Effector memory CD4-positive, alpha-beta T cell (primary cell): ENCODE measurements at regions not wholly inside any gene's neighbourhood (a gene's known extent, or its start where the extent isn't known, plus 50 kb on each side); places are given as distances from the start of the nearest gene placed in this dataset.

ENCODE experiments used
- DNase-seq, 3 donors: peaks; one replicate each; pipeline ENCODE4 v3.0.0-alpha.2; 2020
- H3K27ac ChIP-seq: 2 replicates; pipeline ENCODE4 v1.7.0; 2013; ENCODE audit warnings: mild to moderate bottlenecking, low read length, moderate library complexity; ENCODE audit not compliant: insufficient read depth, poor library complexity, severe bottlenecking
- H3K27me3 ChIP-seq: replicated peaks from 2 replicates; pipeline ENCODE4 v1.7.0; 2013; ENCODE audit warnings: mild to moderate bottlenecking, low read length; ENCODE audit not compliant: insufficient read depth, control insufficient read depth, poor library complexity, severe bottlenecking
- H3K36me3 ChIP-seq: 2 replicates; pipeline ENCODE4 v1.7.0; 2013; ENCODE audit warnings: mild to moderate bottlenecking, low read length, moderate library complexity; ENCODE audit not compliant: control insufficient read depth, insufficient read depth
- H3K4me1 ChIP-seq: 2 replicates; pipeline ENCODE4 v1.7.0; 2013; ENCODE audit warnings: low read length, mild to moderate bottlenecking; ENCODE audit not compliant: control insufficient read depth, insufficient read depth, poor library complexity, severe bottlenecking
- H3K4me3 ChIP-seq: 2 replicates; pipeline ENCODE4 v1.7.0; 2013; ENCODE audit warnings: low read length, low read depth, mild to moderate bottlenecking; ENCODE audit not compliant: insufficient read depth, poor library complexity, severe bottlenecking
- H3K9me3 ChIP-seq: 2 replicates; pipeline ENCODE4 v1.7.0; 2013; ENCODE audit warnings: mild to moderate bottlenecking, low read length, moderate library complexity; ENCODE audit not compliant: control insufficient read depth

DNA sequence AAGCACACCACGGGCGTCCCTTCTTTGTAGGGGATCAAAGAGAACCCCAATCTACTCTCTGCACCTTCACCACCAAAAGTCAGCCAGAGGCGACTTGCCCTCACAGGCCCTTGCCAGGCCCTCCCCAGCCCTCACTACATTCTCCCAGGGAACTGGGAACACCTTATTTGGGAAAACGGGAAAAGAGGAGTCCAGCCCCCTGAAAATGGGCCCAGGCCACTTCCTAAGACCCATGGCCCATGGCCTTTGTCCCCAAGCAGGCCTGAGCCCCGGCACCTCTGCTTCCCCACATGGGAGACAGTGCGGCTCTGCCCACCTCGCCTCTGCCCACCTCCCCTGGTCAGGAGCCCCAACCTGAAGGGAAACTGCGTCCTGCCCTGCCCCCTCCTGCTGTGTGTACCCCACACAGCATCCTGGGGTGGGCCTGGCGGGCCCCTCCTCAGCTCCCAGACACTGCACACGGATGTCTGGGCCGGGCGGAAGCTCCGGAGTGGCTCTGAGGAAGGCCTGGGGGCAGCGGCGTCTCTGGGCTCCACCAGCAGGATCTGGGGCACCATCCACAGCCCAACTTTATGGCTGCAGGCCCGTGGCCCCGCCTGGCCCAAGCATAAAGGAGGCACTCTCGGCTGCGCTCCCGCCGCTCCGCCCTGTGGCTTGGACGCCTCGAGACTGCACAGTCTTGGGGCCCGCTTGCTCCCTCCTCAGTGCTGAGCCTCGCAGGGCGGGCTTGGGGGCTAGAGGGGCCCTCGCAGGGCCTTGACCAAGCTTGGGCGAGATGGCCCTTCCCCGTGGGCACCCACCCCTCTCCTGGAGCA lies 70.3 kb upstream of the GPC1 start:
- H3K27ac ChIP-seq, result no peak overlapping the region
- no peaks in the 10 kb centered on the region for H3K36me3 ChIP-seq
- no peak for DNase-seq
- no peaks in the 10 kb centered on the region for H3K9me3 ChIP-seq
- no peaks in the 10 kb centered on the region for H3K4me1 ChIP-seq
- H3K4me3 ChIP-seq, result no peak overlapping the region
- no peaks in the 10 kb centered on the region for H3K27me3 ChIP-seq

GRCh38 chr2:240365971-240366471 lies 69.4 kb upstream of the GPC1 start:
- Histone ChIP-seq H3K9me3 (no peaks in the 10 kb centered on the region), H3K4me1 (no peaks in the 10 kb centered on the region), H3K36me3 (no peaks in the 10 kb centered on the region), H3K27ac (no peak overlapping the region), H3K4me3 (no peak overlapping the region), H3K27me3 (no peaks in the 10 kb centered on the region)
- DNase-seq, result no peak

DNA sequence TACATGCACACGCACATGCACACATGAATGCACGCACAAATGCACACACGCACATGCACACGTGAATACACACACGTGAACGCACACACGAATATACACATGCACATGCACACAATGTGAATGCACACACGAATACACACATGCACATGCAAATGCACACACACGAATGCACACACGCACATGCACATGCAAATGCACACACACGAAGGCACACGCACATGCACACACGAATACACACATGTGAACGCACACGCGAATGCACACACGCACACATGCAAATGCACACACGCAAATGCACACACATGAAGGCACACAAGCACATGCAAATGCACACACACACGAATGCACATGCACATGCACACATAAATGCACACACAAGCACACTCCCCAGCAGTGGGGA lies 68.6 kb upstream of the GPC1 start:
- Histone ChIP-seq H3K9me3 (no peaks in the 10 kb centered on the region), H3K36me3 (no peaks in the 10 kb centered on the region), H3K27me3 (no peaks in the 10 kb centered on the region), H3K27ac (no peak overlapping the region), H3K4me3 (no peak overlapping the region), H3K4me1 (no peaks in the 10 kb centered on the region)
- DNase-seq, result no peak

- DNase-seq, result no peak
- no peak overlapping the region for H3K4me3 ChIP-seq
- no peaks in the 10 kb centered on the region for H3K27me3 ChIP-seq
- no peaks in the 10 kb centered on the region for H3K9me3 ChIP-seq
- H3K27ac ChIP-seq, result no peak overlapping the region
- H3K36me3 ChIP-seq, result no peaks in the 10 kb centered on the region
- no peaks in the 10 kb centered on the region for H3K4me1 ChIP-seq
Observed at GRCh38 chr2:240367721-240368120, 67.7 kb upstream of the GPC1 start.

DNA sequence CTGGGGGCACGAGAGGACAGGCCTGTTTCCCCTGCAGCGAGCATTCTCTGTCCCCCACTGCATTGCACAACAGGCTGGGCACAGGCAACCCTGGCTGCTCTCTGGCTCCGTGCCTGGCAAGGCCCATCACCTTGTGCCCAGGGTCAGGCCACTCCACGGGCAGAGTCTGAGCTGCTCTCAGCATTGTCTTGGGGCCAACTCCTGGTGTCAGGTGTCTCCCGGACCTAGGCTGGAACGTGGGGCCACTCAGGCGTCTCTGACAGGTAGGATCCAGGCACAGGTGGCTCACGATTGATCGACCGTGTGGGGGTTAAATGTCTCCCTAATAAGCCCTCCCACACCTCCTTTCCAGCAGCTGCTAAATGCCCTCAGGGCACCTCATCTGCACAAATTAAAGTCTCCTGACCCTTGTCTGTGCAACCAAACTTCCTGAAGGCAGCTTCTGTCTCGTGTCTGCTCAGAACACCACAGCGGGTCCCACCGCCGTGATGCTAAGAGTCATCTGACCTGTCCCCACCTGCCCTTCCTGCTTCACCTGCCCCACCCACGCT lies 66.6 kb upstream of the GPC1 start:
- H3K4me1 ChIP-seq, result no peaks in the 10 kb centered on the region
- H3K27ac ChIP-seq, result no peak overlapping the region
- no peaks in the 10 kb centered on the region for H3K36me3 ChIP-seq
- no peaks in the 10 kb centered on the region for H3K9me3 ChIP-seq
- H3K27me3 ChIP-seq, result no peaks in the 10 kb centered on the region
- no peak for DNase-seq
- H3K4me3 ChIP-seq, result no peak overlapping the region

GRCh38 chr2:240369335-240369734 lies 66.1 kb upstream of the GPC1 start:
- Histone ChIP-seq H3K27me3 (no peaks in the 10 kb centered on the region), H3K36me3 (no peaks in the 10 kb centered on the region), H3K9me3 (no peaks in the 10 kb centered on the region), H3K4me3 (no peak overlapping the region), H3K27ac (no peak overlapping the region), H3K4me1 (no peaks in the 10 kb centered on the region)
- DNase-seq, result no peak

DNA sequence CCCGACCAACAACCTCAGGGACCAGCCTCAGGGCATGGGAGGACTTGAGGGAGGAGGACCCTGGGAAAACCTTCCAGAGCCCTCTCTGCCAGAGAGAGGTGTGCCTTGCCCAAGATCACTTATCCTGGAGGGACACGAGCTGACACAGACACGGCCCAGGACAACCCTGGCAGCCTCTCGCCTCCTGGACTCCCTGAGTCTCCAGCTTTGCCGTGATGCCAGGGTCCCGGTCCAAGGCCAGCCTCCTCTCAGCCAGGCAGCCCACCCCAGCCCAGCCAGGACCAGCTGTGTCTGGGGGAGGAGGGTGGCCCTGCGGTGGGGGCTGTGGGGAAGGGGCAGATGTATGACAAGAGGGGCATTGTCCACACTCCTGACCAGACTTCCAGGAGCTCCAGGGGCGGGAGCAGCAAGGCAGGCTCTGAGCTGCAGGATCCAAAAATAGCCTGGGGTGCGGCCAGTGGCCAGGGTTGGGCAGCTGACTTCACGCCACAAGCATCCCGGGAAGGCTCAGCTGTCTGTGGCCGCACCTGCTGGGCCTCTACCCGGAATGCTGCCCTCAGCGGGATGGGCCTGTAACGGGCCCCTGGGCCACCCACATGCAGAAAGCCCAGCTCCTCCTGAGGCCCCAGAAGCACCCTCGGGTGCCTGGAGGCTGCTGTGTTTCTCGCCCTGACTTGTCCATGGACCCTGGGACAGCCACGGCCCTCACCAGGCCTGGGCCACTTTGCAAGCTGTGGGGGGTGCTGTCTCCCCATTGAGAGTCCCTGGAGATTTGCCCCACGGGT lies 65.5 kb upstream of the GPC1 start:
- Histone ChIP-seq H3K27ac (no peak overlapping the region), H3K9me3 (no peaks in the 10 kb centered on the region), H3K4me3 (no peak overlapping the region), H3K27me3 (no peaks in the 10 kb centered on the region), H3K36me3 (no peaks in the 10 kb centered on the region), H3K4me1 (no peaks in the 10 kb centered on the region)
- DNase-seq, result no peak

DNA sequence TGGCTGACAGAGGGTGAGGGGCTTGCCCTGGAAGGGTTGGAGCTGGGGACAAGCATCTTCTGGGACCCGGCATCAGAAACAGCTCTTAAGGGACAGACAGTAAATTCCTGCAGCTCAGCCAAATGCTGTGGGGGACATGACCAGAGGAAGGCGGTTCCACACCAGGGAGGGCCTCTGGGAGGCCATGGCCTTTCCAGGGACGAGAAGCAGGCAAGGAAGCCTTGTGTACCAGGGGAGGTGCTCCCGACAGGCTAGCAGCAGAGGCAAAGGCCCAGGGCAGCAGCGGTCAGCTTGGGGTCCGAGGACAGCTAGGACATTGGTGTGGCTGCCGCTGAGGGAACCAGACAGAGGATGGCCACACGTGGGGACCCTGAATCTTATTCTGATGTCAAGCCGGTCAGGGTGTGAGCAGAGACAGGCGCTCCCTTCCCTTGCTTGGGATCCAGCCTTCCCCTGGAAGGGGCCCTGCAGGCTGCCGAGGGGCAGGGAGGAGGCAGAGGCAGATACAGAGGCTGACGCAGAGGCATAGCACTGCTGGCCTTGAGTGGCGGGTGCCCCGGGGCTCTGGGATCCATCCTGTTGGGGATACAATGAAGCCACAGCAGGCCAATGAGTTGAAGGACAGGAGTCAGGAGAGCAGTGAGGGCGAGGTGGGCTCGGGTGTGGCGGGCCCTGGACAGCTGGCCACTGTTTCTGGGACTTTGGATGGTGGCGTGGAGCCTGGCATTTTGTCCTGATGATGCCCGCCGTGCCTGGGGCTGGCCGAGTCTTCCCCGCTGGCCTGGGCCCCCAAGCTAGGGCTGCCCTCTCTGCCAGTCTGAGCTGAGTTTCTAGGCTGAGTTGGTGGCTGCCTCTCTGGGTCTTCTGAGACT lies 64.1 kb upstream of the GPC1 start:
- Histone ChIP-seq H3K36me3 (no peaks in the 10 kb centered on the region), H3K27me3 (no peaks in the 10 kb centered on the region), H3K4me3 (no peak overlapping the region), H3K9me3 (no peaks in the 10 kb centered on the region), H3K27ac (no peak overlapping the region), H3K4me1 (no peaks in the 10 kb centered on the region)
- no peak for DNase-seq

DNA sequence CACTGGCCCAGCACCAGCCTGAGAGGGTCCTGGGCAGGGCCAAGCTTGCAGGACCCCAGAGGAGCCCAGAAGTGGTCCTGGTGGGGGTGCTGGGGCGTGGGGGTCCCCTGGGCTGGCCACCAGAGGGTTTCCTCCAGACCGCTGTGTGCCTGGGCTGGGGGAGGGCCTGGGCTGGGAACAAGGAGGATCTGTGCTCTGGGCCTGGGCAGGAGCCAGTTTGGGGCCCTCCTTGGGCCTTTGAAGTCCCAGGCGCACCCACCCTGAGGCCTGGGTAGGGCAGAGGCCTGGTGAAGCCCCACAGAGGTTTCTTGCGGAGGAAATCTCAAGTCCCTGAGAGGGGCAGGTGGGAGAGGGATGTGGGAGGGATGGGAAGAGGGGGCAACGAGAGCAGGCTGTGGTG lies 63.4 kb upstream of the GPC1 start:
- H3K36me3 ChIP-seq, result no peaks in the 10 kb centered on the region
- no peaks in the 10 kb centered on the region for H3K4me1 ChIP-seq
- H3K4me3 ChIP-seq, result no peak overlapping the region
- no peaks in the 10 kb centered on the region for H3K27me3 ChIP-seq
- no peaks in the 10 kb centered on the region for H3K9me3 ChIP-seq
- DNase-seq, result no peak
- no peak overlapping the region for H3K27ac ChIP-seq
